ENCODE measurements at regions not wholly inside any gene's neighbourhood (a gene's known extent, or its start where the extent isn't known, plus 50 kb on each side); places are given as distances from the start of the nearest gene placed in this dataset.

GRCh38 chr4:138428611-138429010, 186.5 kb upstream of the SLC7A11 start:
- no peak for FAIRE-seq
- TF ChIP-seq CTCF (IDR thresholded peaks at IDR 0.05; ENCODE audit: insufficient read depth, missing control alignments), result no peak
- DNase-seq (ENCODE audit: insufficient read length, low spot score), result no peak

- DNase-seq (ENCODE audit: insufficient read length, low spot score) (no peak), FAIRE-seq (no peak)
- TF ChIP-seq CTCF (IDR thresholded peaks at IDR 0.05; ENCODE audit: insufficient read depth, missing control alignments), result no peak
These were observed 184.6 kb upstream of the SLC7A11 start for GRCh38 chr4:138426786-138427185.

GRCh38 chr4:138420471-138420870, 178.3 kb upstream of the SLC7A11 start:
- DNase-seq (ENCODE audit: insufficient read length, low spot score) (no peak), FAIRE-seq (no peak)
- no peak for TF ChIP-seq CTCF (IDR thresholded peaks at IDR 0.05; ENCODE audit: insufficient read depth, missing control alignments)

GRCh38 chr4:138414202-138414601, 172.1 kb upstream of the SLC7A11 start:
- TF ChIP-seq CTCF (IDR thresholded peaks at IDR 0.05; ENCODE audit: insufficient read depth, missing control alignments), result no peak
- DNase-seq (ENCODE audit: insufficient read length, low spot score) (no peak), FAIRE-seq (no peak)

- FAIRE-seq, result no peak
- TF ChIP-seq CTCF (IDR thresholded peaks at IDR 0.05; ENCODE audit: insufficient read depth, missing control alignments), result no peak
- DNase-seq (ENCODE audit: insufficient read length, low spot score), result no peak
These were observed 171.1 kb upstream of the SLC7A11 start for GRCh38 chr4:138413273-138413672.

- no peak for DNase-seq (ENCODE audit: insufficient read length, low spot score)
- no peak for TF ChIP-seq CTCF (IDR thresholded peaks at IDR 0.05; ENCODE audit: insufficient read depth, missing control alignments)
- FAIRE-seq, result no peak
These were observed 170.7 kb upstream of the SLC7A11 start for GRCh38 chr4:138412847-138413246.

GRCh38 chr4:138410266-138410665, 168.1 kb upstream of the SLC7A11 start:
- no peak for TF ChIP-seq CTCF (IDR thresholded peaks at IDR 0.05; ENCODE audit: insufficient read depth, missing control alignments)
- FAIRE-seq (no peak), DNase-seq (ENCODE audit: insufficient read length, low spot score) (no peak)
